HG03565 (cell line): ENCODE measurements at regions not wholly inside any gene's neighbourhood (a gene's known extent, or its start where the extent isn't known, plus 50 kb on each side); places are given as distances from the start of the nearest gene placed in this dataset.

ENCODE experiments used
- ATAC-seq: cut with Tn5 transposase; IDR thresholded peaks from one replicate; pipeline ENCODE4 v1.9.1; 2021; ENCODE audit warnings: mild to moderate bottlenecking, moderate library complexity; ENCODE audit not compliant: unreplicated experiment

- no peak for ATAC-seq
Observed at GRCh38 chr21:35256468-35256988, 207.4 kb upstream of the RUNX1 start.

DNA sequence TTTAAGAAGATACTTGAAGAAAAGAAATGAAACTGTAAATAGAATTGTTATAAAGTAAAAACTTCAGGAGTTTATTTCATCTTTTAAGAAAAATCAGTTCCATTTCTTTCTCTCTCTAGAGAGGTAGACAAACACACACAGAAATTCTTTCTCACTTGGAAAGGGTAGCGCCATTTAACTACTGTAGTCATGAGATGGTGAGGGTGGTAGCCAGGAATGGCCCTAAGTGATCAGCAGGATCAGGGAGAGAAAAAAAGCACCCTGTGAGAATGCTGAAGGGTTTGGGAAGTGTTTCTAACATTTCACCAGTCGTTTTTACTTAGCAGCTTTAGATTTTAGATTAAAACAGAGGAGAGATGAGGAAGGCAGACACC lies 205.7 kb upstream of the RUNX1 start:
- no peak for ATAC-seq

DNA sequence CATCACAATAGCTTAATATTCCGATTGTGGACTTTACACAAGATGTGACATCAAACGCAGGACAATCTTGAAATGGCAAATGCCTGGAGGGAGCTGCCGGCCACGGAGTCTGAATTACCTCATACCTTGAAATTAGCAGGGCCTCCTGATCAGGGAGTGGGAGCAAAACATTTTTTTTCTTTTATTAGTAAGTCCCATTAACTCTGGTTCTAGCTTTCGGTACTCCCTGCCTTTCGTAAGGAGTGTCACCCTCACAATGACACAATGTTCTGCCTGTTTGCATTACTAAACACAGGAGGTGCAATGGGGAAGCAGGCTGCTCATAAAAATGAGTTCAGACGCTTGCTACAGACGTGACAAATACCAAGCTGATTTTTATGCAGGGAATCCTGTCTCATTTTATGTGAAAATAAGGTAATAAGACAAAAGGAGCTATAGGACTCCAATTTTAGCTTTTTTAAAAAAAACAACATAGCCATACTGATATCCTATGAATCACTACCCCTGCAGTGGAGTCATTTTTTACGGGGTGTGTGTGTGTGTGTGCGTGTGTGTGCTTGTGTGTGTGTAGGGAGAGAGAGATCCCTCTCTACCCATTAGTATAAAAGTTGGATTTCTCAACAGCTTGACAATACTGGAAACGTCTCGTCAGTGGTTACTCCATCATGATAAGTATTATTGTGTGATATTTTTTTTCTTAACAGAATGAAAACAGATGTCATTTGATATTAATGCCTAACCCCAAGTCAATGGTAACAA lies 205.1 kb upstream of the RUNX1 start:
- no peak for ATAC-seq

DNA sequence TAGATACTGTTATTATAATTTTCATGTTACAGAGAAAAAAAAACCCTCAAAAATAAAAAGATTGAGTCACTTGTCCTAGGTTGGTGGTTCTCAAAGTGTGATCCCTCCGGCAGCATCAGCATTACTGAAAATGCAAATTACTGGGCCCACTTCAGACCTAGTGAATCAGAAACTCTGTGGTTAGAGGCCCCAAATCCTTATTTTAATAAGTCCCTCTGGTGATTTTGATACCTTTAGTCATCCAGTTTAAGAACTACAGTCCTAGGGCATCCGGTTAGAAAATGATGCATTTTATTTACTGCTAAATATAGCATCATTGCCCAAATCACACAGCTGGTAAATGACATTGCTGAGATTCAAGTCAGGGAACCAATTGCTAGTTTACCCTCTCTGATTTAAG lies 203.7 kb upstream of the RUNX1 start:
- no peak for ATAC-seq

DNA sequence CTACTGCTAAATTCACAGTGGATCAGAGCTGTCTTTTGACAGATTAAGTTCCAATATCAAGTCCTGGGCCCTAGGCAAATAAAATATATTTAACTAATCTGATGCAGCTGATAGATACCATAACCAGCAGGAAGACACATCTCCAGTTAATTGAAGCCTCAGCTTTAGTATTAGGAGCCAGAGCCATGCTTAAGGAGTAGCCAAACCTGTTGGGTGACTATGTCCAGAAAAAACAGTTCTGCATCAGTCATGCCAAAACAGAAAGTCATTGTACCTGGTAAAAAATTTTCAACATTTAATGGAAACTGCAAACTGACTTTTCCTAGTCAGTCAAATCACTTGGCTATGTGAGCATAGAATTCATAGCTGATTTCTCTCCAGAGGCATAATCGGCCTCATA lies 200.5 kb upstream of the RUNX1 start:
- ATAC-seq = no peak

GRCh38 chr21:35245879-35246278 lies 196.8 kb upstream of the RUNX1 start:
- ATAC-seq = no peak

DNA sequence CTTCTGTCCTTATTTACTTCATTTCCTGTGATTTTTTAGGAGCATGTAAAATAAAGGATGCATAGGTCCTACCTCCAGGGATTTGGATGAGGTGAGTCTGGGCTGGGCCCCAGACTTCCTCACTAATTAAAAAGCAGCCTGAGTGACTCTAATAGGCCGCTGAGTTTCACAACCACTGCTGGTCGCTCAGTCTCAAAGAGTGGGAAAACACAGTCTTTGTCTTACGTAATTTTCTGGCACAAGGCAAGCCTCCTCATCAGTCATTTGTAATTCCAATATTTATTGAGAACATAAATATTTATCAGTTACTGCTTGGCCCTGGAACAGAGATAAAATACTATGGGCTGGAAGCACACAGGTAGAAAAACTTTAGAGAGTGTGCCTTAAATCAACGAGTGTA lies 195.4 kb upstream of the RUNX1 start:
- no peak for ATAC-seq

GRCh38 chr21:35243171-35243570 lies 194.1 kb upstream of the RUNX1 start:
- no peak for ATAC-seq

GRCh38 chr21:35239811-35240219 lies 190.7 kb upstream of the RUNX1 start:
- ATAC-seq = no peak

DNA sequence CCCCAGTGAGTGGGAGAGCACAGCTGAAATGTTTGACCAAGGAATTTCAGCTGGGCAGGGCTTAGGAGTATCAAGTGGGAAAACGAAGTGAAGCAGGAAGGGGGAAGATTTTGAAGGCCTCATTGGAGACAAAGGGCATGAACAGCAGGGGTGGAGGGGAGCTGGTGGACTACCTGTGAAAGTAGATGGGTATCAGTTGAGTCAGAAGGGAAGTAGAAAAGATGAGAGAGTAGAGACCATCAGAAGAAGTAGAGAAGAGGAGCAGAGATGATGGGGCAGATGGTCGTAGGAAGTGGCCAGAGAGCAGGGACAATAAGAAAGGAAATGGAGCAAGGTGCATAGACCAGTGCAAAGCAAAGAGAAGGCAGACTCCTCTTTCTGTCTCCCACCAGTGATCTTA lies 189.0 kb upstream of the RUNX1 start:
- no peak for ATAC-seq

DNA sequence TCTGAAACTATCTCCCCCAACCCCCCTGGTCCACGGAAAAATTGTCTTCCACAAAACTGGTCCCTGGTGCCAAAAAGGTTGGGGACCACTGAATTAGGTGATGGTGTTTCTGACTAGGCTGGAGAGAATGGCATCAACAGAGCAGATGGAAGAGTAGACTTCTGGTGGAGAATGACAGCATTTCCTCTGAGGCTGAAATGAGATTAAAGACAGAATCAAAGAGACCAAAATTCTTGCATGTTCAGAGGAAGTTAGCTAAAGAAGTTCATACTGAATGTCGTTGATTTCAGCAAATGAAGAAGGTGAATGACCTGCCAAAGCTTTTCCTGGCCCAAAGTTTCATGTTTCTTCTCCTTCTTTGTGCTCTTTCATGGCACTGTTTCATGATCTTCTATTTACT lies 188.2 kb upstream of the RUNX1 start:
- no peak for ATAC-seq

GRCh38 chr21:35236090-35236489 lies 187.0 kb upstream of the RUNX1 start:
- ATAC-seq = no peak

DNA sequence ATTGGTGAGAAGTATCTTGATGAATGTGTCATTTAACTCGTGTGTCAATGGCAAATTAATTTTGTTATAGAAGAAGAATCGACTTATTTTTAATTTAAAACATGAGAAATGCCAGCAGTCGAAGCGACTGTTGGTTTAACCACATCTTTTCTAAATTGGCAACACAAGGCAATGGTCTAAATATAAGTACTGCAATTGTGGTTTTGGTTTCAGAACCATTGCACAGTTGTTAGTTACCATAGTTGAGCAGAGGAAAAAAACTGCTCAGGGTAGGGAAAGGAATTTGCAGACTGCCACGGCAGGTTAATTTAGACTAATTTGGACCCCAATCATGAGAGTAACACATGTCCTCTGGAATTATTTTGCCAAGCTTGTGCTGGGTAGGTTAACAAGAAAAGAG lies 185.6 kb upstream of the RUNX1 start:
- peak; percentile 73 for ATAC-seq

DNA sequence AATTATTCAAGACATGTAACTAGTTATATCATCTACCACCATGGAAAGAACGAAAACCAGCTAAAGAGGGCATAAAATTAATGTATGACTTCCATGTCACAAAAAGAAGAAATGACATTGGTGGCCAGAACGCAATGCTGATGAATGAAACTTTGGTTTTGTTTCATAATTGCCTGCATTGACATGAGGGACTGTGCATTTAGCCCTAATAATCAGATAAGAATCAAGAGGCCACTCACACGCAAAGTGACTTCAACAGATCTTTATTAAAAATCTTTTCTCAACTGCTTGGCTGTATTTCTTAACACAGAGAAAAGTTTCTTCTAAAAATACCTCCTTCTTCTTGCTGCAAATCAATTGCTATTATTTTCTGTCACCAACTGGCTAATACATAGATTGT lies 184.7 kb upstream of the RUNX1 start:
- no peak for ATAC-seq

DNA sequence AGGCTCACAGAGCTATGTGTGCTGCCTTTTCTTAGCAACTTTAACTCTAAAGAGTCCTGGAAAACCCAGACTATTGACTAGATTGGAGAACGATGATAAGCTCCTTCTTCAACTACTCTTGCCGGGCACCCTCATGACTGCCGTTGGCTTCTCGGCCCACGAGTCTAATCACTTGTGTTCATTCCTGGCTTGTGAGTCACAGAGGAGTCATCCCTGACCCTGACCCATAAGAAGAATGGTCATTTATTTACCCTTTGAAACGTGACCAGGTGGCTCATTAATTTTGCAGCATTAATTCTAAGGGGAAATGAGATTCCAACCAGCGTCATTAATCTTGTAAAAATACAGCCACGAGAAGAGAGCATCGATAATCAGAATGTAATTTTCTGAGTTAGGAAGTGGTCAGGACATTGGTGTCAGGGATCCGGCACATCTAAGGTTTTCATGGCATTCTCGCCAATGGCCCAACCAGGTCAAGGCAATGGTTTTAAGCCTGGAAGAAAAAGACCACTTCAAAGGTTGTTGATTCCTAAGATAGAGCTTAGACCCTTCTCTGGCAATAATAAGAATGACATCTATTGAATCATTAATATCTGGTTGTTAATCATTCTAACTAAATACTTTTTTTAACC lies 183.6 kb upstream of the RUNX1 start:
- ATAC-seq = no peak

GRCh38 chr21:35231090-35231489 lies 182.0 kb upstream of the RUNX1 start:
- no peak for ATAC-seq

GRCh38 chr21:35229290-35229689 lies 180.2 kb upstream of the RUNX1 start:
- ATAC-seq = no peak

DNA sequence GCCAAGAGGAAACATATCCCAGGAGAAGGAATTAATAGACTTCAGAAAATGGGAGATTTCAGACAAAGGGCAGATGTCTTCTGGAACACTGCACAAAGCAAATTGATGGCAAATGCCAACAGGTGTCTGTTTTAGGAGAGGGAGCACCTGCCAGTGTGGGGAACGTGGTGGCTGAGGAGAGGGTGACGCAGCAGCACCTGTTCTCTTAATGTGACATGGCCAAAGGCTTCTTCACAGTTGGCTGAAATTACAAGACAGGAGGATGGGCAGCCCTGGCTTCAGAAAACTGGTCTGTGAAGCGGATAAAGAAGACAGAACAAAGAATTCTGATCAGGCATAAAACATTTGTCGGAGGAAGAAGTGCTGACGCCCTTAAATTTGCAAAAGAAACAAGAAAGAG lies 178.7 kb upstream of the RUNX1 start:
- no peak for ATAC-seq

- peak; percentile 62 for ATAC-seq
Observed at GRCh38 chr21:35226968-35227744, 178.1 kb upstream of the RUNX1 start.

GRCh38 chr21:35226328-35226727 lies 177.2 kb upstream of the RUNX1 start:
- no peak for ATAC-seq

- no peak for ATAC-seq
Observed at GRCh38 chr21:35225573-35225972, 176.5 kb upstream of the RUNX1 start.
